Astrocyte of the cerebellum (primary cell): ENCODE measurements at regions not wholly inside any gene's neighbourhood (a gene's known extent, or its start where the extent isn't known, plus 50 kb on each side); places are given as distances from the start of the nearest gene placed in this dataset.

ENCODE experiments used
- DNase-seq: peaks from one replicate; pipeline ENCODE4 v3.0.0-alpha.2; 2011; ENCODE audit warnings: low read depth
- H3K4me3 ChIP-seq: 2 replicates; pipeline ENCODE4 v1.5.1; 2011; ENCODE audit warnings: mild to moderate bottlenecking, low read depth, low read length, moderate library complexity
- in situ Hi-C: cut with HindIII; loops from 2 replicates; pipeline ENCODE4 v1.10.0; 2017; ENCODE audit warnings: low sequenced_read_pairs
- TF ChIP-seq, protein P1 (sequence below): IDR thresholded peaks from 2 replicates; pipeline ENCODE4 v1.5.1; 2012; ENCODE audit warnings: low read length, low read depth, moderate library complexity, mild to moderate bottlenecking; ENCODE audit errors: missing control alignments

DNA sequence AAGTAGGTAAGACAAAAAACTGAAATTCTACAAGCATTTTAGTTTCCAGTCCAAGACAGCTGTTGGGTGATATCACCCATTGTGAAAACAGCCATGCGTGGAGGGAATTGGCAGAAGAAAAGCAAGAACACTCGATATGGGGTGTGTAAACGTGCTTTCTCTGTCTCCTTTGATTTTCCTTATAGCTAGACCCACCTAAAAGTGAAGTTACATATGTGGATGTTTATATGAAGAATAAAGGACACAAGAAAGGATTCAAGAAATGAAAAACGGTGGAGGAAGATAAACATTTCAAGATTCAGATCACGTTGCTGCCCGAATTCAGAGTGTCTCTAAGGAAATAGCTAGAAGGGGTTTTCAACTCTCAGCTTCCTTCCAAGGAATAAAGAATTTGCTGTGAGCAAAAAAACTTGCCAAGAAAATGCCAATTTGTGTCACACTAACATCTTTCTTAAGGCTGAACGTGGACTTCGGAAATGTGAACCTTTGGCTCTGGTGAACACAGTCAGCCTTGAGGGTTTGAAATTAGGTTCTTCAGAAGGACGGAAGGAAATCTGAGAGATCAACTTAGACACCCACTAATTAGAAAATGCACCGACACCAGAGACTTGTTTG lies 269.0 kb upstream of the ADAMTS9 start:
- in situ Hi-C loops, result no loop called here
- H3K4me3 ChIP-seq, result no peak overlapping the region
- no peak for DNase-seq
- TF ChIP-seq, protein P1, sequence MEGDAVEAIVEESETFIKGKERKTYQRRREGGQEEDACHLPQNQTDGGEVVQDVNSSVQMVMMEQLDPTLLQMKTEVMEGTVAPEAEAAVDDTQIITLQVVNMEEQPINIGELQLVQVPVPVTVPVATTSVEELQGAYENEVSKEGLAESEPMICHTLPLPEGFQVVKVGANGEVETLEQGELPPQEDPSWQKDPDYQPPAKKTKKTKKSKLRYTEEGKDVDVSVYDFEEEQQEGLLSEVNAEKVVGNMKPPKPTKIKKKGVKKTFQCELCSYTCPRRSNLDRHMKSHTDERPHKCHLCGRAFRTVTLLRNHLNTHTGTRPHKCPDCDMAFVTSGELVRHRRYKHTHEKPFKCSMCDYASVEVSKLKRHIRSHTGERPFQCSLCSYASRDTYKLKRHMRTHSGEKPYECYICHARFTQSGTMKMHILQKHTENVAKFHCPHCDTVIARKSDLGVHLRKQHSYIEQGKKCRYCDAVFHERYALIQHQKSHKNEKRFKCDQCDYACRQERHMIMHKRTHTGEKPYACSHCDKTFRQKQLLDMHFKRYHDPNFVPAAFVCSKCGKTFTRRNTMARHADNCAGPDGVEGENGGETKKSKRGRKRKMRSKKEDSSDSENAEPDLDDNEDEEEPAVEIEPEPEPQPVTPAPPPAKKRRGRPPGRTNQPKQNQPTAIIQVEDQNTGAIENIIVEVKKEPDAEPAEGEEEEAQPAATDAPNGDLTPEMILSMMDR, result no peak

DNA sequence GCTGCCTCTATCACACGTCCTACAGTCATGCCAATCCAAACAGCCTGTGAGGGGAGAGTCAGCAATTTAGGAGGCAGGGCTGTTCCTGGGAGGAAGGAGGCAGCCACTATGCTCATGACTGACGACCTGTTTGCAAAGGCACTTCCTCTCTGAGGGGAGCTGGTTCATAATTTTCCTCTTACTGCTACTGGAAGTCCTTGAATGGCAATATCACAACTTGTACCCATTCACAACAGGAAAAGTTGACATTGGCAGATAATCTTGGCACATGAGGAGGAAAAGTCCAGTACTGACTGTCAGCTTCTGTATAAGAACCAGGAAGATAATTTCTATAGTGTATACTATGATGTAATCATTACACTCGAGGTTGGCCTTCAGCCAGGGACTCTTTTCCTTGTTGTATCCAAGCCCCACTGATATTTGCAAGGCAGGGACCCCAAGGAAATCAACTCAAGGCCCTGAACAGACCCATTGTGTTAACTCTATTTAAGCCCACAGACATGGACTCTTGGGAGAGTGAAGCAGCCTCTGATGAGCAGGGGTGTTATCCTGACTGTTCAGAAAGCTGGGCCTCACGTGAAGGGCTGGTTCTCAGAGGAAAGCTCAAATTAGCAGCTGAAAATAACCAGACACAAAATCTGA lies 267.3 kb upstream of the ADAMTS9 start:
- H3K4me3 ChIP-seq, result no peak overlapping the region
- TF ChIP-seq, protein P1, result no peak
- in situ Hi-C loops, result no loop called here
- no peak for DNase-seq

DNA sequence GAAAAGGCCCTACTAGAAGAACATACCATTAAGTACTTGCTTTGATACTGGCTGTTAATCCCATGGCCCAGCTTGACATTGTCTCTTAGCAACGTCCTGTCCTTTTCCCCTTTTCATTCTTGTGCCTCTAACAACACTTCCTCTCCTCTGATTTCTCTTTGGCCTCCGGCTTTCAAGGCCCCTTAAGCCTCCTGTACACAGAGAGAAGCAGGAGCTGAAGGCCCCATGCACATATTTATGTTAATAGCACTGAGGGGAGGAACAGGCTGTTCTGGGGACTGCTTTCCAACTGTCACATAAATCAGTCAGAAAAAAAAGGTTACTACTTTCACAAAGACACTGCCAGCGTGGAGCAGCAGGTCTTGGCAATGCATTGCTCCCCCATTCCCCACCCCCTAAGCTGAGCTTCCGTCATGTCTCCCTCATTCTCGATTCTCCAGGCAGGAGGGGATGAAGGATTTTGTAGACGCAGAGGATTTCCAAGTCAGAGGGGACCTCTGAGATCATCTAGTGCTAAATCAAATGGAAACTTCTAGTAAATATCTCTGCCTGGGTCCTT lies 257.4 kb upstream of the ADAMTS9 start:
- TF ChIP-seq, protein P1, result no peak
- no peak overlapping the region for H3K4me3 ChIP-seq
- in situ Hi-C loops, result no loop called here
- DNase-seq, result no peak

DNA sequence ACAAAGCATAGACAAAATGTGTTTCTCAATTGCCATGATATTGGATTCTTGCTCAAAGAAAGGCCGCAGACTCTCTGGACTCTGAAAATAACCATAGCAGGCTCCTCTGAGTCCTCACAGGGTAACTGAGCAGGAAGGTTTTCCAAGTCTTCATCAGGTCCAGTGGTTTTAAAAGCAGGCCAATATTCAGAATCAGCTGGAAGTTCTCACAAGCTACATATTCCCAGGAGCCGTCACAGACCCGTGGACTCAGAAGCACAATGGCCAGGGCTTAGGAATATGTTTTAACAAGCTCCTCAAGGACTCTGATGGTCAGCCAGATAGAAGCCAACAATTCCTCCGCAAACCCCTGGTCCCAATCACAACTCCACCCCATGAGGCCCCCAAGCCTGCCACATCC lies 256.1 kb upstream of the ADAMTS9 start:
- TF ChIP-seq, protein P1, result no peak
- in situ Hi-C loops, result no loop called here
- no peak for DNase-seq
- no peak overlapping the region for H3K4me3 ChIP-seq

DNA sequence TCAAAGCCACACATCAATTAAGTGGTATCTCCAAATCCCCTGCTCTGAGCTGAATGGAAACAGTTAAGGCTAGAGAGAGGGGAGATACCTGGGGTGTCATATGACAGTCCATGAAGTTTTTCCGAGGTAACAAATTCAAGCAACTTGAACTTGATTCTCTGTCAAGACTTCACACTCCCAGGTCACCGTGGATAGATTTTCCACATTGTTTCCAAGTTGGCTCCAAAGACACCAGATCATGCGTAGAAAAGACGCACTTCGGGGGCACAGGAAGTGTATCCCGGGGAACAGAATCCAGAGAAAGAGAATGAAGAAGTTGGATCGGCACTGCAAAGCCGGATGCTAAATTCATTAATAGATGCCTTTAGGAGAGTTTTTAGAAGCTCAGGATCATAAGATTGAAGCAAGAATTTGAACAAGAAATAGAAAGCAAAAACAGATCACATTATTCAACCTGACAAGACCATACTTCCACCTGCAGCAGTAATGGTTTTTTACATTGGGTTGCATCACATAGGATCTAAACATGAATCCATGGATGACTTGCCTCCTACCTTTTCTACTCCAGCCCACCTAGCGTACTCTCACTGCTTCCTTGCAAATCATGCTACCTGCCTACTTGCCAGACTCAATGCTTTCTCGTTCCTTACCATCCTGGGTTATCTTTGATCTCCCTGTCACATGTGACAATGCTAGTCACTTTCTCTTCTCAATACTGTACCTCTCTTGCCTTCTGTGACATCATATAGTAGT lies 253.0 kb upstream of the ADAMTS9 start:
- no peak for DNase-seq
- TF ChIP-seq, protein P1, result no peak
- in situ Hi-C loops, result no loop called here
- H3K4me3 ChIP-seq, result no peak overlapping the region

DNA sequence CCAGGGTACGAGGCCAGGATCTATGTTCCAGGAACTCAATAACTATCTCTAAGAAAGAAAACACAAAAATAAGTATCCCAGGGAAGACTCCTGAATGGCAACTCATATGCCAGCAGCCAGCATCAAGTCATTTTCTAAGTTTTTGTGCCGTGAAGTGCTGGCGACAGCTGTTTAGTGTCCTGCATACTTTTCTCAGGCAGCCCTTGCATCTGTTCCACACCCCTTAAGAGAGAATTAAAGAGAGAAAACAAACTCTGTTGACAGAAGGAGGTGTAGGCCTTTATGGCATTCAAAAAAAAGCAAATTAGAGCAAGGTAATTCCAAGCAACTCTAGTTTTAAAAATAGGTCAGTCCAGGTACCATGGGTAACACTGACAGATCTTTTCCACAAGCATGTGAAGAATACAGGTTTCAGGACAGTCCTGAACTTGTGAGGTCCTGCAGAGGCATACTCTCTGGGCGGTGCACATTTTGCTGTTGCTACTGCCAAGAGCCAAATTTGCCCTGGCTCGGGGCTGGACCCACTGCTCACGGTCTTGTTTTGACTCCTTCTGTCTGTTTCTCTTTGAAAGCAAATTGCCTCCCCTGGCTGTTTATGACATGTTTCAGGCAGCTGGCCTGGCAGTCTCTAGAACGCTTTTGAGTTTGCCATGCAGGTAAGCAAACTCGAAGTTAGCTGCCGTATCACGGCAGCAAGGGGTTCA lies 252.1 kb upstream of the ADAMTS9 start:
- in situ Hi-C loops, result no loop called here
- TF ChIP-seq, protein P1, result no peak
- DNase-seq, result no peak
- no peak overlapping the region for H3K4me3 ChIP-seq
